Bronchial epithelial cell (primary cell): ENCODE measurements at regions not wholly inside any gene's neighbourhood (a gene's known extent, or its start where the extent isn't known, plus 50 kb on each side); places are given as distances from the start of the nearest gene placed in this dataset.
"Not testable (repeated sequence)": the region's sequence is repeated elsewhere in the genome, so short reads cannot be mapped to it uniquely, and the experiment has no call there.

Source experiments
- DNase-seq: peaks from one replicate; pipeline ENCODE4 v3.0.0-alpha.2; 2010; ENCODE audit warnings: low read depth
- FAIRE-seq: peaks from 2 replicates; lab custom pipeline; 2011; peaks lifted over from hg19 to GRCh38; lab: Jason Lieb, UNC
- H3K27me3 ChIP-seq: 2 replicates; pipeline ENCODE4 v1.5.1; 2011; ENCODE audit warnings: low read length; ENCODE audit not compliant: control insufficient read depth, insufficient read depth
- H3K36me3 ChIP-seq: 2 replicates; pipeline ENCODE4 v1.5.1; 2011; ENCODE audit warnings: low read length; ENCODE audit not compliant: control insufficient read depth, insufficient read depth
- H3K4me3 ChIP-seq: 2 replicates; pipeline ENCODE4 v1.5.1; 2011; ENCODE audit warnings: mild to moderate bottlenecking, low read depth, low read length, control low read depth
- CTCF ChIP-seq: IDR thresholded peaks from 2 replicates; pipeline ENCODE4 v1.5.1; 2011; ENCODE audit warnings: mild to moderate bottlenecking, moderate library complexity, low read length, control low read depth, inconsistent platforms; ENCODE audit not compliant: insufficient read depth, severe bottlenecking

- H3K27me3 ChIP-seq = no peaks in the 10 kb centered on the region
- no peak overlapping the region for H3K4me3 ChIP-seq
- FAIRE-seq (no peak), DNase-seq (no peak)
- TF ChIP-seq CTCF = no peak
- H3K36me3 ChIP-seq = no peaks in the 10 kb centered on the region
These were observed 94.4 kb downstream of the MAP3K8 start for GRCh38 chr10:30528429-30528786.

- DNase-seq = no peak
- TF ChIP-seq CTCF = no peak
- no peaks in the 10 kb centered on the region for H3K36me3 ChIP-seq
- no peaks in the 10 kb centered on the region for H3K27me3 ChIP-seq
- no peak for FAIRE-seq
- no peak overlapping the region for H3K4me3 ChIP-seq
These were observed 93.8 kb downstream of the MAP3K8 start for GRCh38 chr10:30527623-30528428.

- not testable (repeated sequence) for H3K4me3 ChIP-seq, H3K27me3 ChIP-seq, H3K36me3 ChIP-seq, FAIRE-seq
- peak; percentile 65 for DNase-seq
These were observed 88.7 kb downstream of the MAP3K8 start for GRCh38 chr10:30522661-30523078.

GRCh38 chr10:30518907-30519306 lies 84.9 kb downstream of the MAP3K8 start:
- Histone ChIP-seq H3K36me3 (no peaks in the 10 kb centered on the region), H3K4me3 (no peak overlapping the region), H3K27me3 (no peaks in the 10 kb centered on the region)
- TF ChIP-seq CTCF = no peak
- DNase-seq (no peak), FAIRE-seq (no peak)
